Prostate gland (tissue), 2 donors: ENCODE measurements at regions not wholly inside any gene's neighbourhood (a gene's known extent, or its start where the extent isn't known, plus 50 kb on each side); places are given as distances from the start of the nearest gene placed in this dataset.
A peak's percentile ranks its signal among the peaks of the same experiment; 100 is the strongest.

Experiments
- POLR2A ChIP-seq: fragments of 450-650 bp; IDR thresholded peaks from one replicate; pipeline ENCODE4 v1.6.1; 2016; ENCODE audit warnings: antibody characterized with exemption, mild to moderate bottlenecking
- POLR2AphosphoS5 ChIP-seq: sonication (generic); formaldehyde crosslinking; IDR thresholded peaks from one replicate; pipeline ENCODE4 v1.6.1; 2017; ENCODE audit warnings: antibody characterized with exemption
- TF ChIP-seq, protein P1 (sequence below), 4 experiments: fragments of 200-600 bp in 2 of 4; fragments of 450-650 bp in 2 of 4; sonication (generic) in 2 of 4; IDR thresholded peaks; 1 replicate in 3 of 4; 2 replicates in 1 of 4; pipeline ENCODE4 v1.5.1; 2016 to 2019; ENCODE audit warnings: antibody characterized with exemption in 4 of 4, mild to moderate bottlenecking in 2 of 4, moderate library complexity in 2 of 4

DNA sequence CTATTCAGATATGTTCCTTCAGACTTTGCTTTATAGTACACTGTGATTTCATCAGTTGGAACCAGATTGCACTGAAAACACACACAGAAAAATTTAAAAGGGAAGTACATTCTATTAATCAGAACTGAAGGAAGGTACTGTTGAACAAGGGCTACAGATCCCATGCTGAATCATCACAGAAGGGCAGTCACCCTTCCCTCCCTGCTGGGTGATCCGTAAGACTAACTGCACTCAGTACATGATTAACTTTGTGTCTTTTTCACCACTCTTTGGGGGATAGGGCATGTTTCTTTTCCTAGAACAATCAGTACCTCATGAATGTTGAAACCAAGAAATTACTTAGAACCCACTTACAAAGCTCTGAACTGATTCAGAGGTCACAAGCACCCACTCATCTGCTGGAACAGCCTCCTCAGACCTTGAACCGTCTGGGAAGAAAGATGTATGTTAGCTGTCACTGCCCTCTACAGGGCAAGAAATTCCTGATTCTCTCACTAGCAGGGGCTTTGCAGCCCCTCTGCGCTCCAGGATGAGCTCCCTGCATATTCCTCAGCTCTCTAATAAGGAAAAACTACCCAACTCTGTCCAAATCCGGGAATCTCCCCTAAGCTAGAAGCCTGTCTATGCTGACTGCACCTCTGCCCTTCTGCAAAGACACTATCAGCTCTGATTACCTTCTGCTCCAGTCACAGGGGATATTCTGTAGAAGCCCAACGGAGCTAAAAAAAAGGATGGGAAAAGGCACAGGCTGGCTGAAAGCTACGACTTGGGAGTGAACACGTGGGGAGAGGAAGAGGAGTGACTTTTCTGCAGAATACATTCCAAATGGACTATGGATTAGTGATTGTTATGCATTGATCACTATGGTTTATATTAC lies 51.0 kb downstream of the IARS1 start:
- TF ChIP-seq POLR2A = no peak
- TF ChIP-seq, protein P1, sequence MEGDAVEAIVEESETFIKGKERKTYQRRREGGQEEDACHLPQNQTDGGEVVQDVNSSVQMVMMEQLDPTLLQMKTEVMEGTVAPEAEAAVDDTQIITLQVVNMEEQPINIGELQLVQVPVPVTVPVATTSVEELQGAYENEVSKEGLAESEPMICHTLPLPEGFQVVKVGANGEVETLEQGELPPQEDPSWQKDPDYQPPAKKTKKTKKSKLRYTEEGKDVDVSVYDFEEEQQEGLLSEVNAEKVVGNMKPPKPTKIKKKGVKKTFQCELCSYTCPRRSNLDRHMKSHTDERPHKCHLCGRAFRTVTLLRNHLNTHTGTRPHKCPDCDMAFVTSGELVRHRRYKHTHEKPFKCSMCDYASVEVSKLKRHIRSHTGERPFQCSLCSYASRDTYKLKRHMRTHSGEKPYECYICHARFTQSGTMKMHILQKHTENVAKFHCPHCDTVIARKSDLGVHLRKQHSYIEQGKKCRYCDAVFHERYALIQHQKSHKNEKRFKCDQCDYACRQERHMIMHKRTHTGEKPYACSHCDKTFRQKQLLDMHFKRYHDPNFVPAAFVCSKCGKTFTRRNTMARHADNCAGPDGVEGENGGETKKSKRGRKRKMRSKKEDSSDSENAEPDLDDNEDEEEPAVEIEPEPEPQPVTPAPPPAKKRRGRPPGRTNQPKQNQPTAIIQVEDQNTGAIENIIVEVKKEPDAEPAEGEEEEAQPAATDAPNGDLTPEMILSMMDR (IDR thresholded peaks at IDR 0.05) = peak in 2 of 4 experiments; percentile 20 to 46
- no peak for TF ChIP-seq POLR2AphosphoS5
